VCaP (cell line): ENCODE measurements at regions not wholly inside any gene's neighbourhood (a gene's known extent, or its start where the extent isn't known, plus 50 kb on each side); places are given as distances from the start of the nearest gene placed in this dataset.

Experiments used
- H3K27ac ChIP-seq: fragments of 450-650 bp; 2 replicates; pipeline ENCODE4 v1.5.1; 2017
- CTCF ChIP-seq: fragments of 450-650 bp; conservative IDR thresholded peaks from 2 replicates; pipeline ENCODE4 v1.5.1; 2017; ENCODE audit warnings: mild to moderate bottlenecking, moderate library complexity

GRCh38 chr5:121702682-121703081 lies 149.0 kb upstream of the FTMT start:
- no peak for TF ChIP-seq CTCF
- H3K27ac ChIP-seq: no peak overlapping the region

GRCh38 chr5:121704291-121704690 lies 147.4 kb upstream of the FTMT start:
- H3K27ac ChIP-seq: no peak overlapping the region
- TF ChIP-seq CTCF: no peak

- no peak for TF ChIP-seq CTCF
- H3K27ac ChIP-seq: no peak overlapping the region
Measured at GRCh38 chr5:121706686-121707085, 145.0 kb upstream of the FTMT start.

GRCh38 chr5:121707178-121707577 lies 144.5 kb upstream of the FTMT start:
- no peak for TF ChIP-seq CTCF
- no peak overlapping the region for H3K27ac ChIP-seq

- TF ChIP-seq CTCF: no peak
- H3K27ac ChIP-seq: no peak overlapping the region
Measured at GRCh38 chr5:121711416-121711815, 140.3 kb upstream of the FTMT start.

- no peak for TF ChIP-seq CTCF
- no peak overlapping the region for H3K27ac ChIP-seq
Measured at GRCh38 chr5:121719255-121719654, 132.4 kb upstream of the FTMT start.

GRCh38 chr5:121725450-121725849 lies 126.2 kb upstream of the FTMT start:
- H3K27ac ChIP-seq: peak overlapping the region; percentile 39
- no peak for TF ChIP-seq CTCF

GRCh38 chr5:121726991-121727390 lies 124.7 kb upstream of the FTMT start:
- H3K27ac ChIP-seq: peak overlapping the region; percentile 39
- no peak for TF ChIP-seq CTCF
